ENCODE measurements at regions not wholly inside any gene's neighbourhood (a gene's known extent, or its start where the extent isn't known, plus 50 kb on each side); places are given as distances from the start of the nearest gene placed in this dataset.

DNA sequence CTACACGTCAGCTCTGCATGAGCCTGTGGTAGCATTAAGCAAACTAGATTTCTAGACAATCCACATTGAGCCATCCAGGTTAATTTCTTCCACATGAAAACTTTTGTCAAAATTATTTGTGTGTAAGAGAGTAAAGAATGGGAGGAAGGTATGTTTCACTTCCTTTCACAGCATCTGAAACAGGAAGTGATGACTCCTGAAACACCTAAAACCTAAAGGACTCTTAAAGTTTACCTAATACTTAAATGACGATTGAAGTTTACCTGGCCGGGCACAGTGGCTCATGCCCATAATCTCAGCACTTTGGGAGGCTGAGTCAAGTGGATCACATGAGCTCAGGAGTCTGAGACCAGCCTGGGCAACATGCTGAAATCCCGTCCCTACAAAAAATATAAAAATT lies 223.8 kb downstream of the CEMIP2 start:
- no peak overlapping the region for H3K4me3 ChIP-seq
- TF ChIP-seq EP300 (IDR thresholded peaks at IDR 0.05) (no peak), POLR2A (IDR thresholded peaks at IDR 0.05) (no peak), POLR2AphosphoS5 (IDR thresholded peaks at IDR 0.05) (no peak)
- TF ChIP-seq, protein P1, sequence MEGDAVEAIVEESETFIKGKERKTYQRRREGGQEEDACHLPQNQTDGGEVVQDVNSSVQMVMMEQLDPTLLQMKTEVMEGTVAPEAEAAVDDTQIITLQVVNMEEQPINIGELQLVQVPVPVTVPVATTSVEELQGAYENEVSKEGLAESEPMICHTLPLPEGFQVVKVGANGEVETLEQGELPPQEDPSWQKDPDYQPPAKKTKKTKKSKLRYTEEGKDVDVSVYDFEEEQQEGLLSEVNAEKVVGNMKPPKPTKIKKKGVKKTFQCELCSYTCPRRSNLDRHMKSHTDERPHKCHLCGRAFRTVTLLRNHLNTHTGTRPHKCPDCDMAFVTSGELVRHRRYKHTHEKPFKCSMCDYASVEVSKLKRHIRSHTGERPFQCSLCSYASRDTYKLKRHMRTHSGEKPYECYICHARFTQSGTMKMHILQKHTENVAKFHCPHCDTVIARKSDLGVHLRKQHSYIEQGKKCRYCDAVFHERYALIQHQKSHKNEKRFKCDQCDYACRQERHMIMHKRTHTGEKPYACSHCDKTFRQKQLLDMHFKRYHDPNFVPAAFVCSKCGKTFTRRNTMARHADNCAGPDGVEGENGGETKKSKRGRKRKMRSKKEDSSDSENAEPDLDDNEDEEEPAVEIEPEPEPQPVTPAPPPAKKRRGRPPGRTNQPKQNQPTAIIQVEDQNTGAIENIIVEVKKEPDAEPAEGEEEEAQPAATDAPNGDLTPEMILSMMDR (IDR thresholded peaks at IDR 0.05) = no peak
- 87% methylated on average over 4 of the region's 4 CpGs for WGBS
- H3K27me3 ChIP-seq = no peaks in the 10 kb centered on the region
- no peak overlapping the region for H3K27ac ChIP-seq
- H3K36me3 ChIP-seq = no peaks in the 10 kb centered on the region
- DNase-seq (ENCODE audit: low spot score in 2 of 2) = no peak
- H3K4me1 ChIP-seq = no peaks in the 10 kb centered on the region
- H3K9me3 ChIP-seq = no peaks in the 10 kb centered on the region

DNA sequence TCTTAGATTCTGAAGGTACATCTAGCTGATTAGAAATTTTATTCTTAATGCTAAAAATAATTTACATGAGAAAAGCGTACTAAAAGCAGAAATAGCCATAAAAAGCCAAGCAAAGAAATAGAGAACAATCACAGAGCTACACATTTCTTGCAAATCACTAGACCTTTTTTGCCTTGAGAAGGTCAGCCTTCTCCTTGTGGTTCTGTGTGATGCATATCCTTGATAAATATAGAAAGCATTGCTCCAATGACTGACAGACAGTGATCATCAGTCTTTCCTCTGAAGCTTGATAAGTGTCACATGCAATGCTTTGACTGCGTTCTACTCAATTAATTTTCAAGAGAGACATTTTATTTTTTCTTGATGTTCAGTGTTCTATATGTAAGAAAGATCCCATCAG lies 226.9 kb downstream of the CEMIP2 start:
- no peaks in the 10 kb centered on the region for H3K9me3 ChIP-seq
- H3K27me3 ChIP-seq = no peaks in the 10 kb centered on the region
- no peak overlapping the region for H3K27ac ChIP-seq
- no peaks in the 10 kb centered on the region for H3K4me1 ChIP-seq
- no peak for DNase-seq (ENCODE audit: low spot score in 2 of 2)
- TF ChIP-seq POLR2AphosphoS5 (IDR thresholded peaks at IDR 0.05) (no peak), POLR2A (IDR thresholded peaks at IDR 0.05) (no peak), EP300 (IDR thresholded peaks at IDR 0.05) (no peak)
- TF ChIP-seq, protein P1 (IDR thresholded peaks at IDR 0.05) = no peak
- no peak overlapping the region for H3K4me3 ChIP-seq
- WGBS = 80% methylated on average over 2 of the region's 2 CpGs
- no peaks in the 10 kb centered on the region for H3K36me3 ChIP-seq

DNA sequence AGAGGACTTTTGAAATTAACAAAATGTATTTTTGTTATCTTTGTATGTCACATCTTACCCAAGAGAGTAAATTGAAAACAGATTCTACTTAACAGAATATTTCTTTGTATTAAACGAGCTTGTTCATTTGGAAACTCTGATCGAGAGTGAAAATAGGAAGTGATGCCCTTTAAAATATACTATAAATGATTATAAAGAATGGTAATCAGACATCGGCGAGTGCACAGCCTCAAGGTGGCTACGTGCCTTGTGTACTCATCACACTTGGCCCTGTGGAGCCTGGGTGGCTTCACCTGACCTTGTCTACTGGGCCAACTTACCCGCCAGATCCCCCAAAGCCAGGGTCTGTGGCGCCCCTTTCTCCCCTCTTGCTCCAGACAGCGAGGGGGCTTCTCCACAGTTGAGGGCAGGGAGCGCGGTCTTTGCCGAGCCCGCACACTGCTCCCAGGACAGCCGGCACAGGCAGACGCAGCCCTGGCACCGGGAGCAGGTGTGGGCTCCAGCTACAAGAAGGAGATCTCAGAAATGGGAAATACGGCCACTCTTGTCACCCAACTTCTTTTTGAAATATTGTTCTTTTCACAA lies 243.2 kb downstream of the CEMIP2 start:
- 90% methylated on average over 16 of the region's 16 CpGs for WGBS
- no peaks in the 10 kb centered on the region for H3K4me1 ChIP-seq
- DNase-seq (ENCODE audit: low spot score in 2 of 2) = no peak

DNA sequence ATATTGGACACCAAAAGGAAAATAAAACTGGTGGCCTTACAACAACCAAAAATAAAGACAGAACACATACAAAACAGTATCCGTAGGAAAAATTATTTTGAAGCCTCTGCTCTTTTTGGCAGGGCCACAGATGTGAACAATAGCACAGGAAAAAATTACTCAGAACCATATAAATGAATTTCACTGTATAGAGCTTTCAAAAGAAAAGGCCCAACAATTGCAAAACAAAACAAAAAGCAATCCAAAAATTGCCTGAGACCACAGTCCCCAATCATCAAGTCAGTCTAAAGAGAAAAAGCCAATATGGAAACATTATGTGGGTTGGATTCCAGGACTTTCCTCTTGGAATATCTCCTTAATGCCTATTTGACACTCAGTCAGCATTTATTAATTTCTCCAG lies 243.8 kb downstream of the CEMIP2 start:
- 56% methylated on average over 1 of the region's 1 CpG for WGBS
- TF ChIP-seq POLR2AphosphoS5 (IDR thresholded peaks at IDR 0.05) (no peak), POLR2A (IDR thresholded peaks at IDR 0.05) (no peak), EP300 (IDR thresholded peaks at IDR 0.05) (no peak)
- TF ChIP-seq, protein P1 (IDR thresholded peaks at IDR 0.05) = no peak
- H3K9me3 ChIP-seq = no peaks in the 10 kb centered on the region
- H3K27me3 ChIP-seq = no peaks in the 10 kb centered on the region
- DNase-seq (ENCODE audit: low spot score in 2 of 2) = no peak
- no peaks in the 10 kb centered on the region for H3K4me1 ChIP-seq
- no peaks in the 10 kb centered on the region for H3K36me3 ChIP-seq
- no peak overlapping the region for H3K27ac ChIP-seq
- H3K4me3 ChIP-seq = no peak overlapping the region

More for the DNA sequence above, 243.2 kb downstream of the CEMIP2 start:
- TF ChIP-seq POLR2AphosphoS5 (IDR thresholded peaks at IDR 0.05) (no peak), EP300 (IDR thresholded peaks at IDR 0.05) (no peak), POLR2A (IDR thresholded peaks at IDR 0.05) (no peak)
- TF ChIP-seq, protein P1 (IDR thresholded peaks at IDR 0.05) = no peak
- Histone ChIP-seq H3K9me3 (no peaks in the 10 kb centered on the region), H3K4me3 (no peak overlapping the region), H3K36me3 (no peaks in the 10 kb centered on the region), H3K27me3 (no peaks in the 10 kb centered on the region), H3K27ac (no peak overlapping the region)

DNA sequence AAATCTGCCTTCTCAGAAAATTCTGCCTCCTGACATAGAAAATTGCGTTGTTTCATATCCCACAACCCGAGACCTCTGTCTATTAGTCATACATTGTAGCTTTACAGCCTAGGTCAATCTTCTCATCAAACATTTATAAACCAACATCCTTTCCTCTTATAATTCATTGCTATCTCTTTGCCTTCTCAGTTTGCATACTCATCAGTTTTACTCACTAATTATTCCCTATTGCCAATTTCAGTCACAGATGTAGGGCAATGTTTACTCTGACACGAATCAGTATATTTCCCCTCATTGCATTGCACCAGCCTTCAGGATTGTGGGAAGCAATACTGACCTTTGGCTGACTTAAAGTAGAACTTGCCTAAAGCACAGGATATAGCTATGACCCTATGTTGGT lies 247.2 kb downstream of the CEMIP2 start:
- H3K4me1 ChIP-seq = peaks cover 12% of the 10 kb centered on the region
- no peaks in the 10 kb centered on the region for H3K36me3 ChIP-seq
- H3K4me3 ChIP-seq = no peak overlapping the region
- WGBS = 68% methylated on average over 3 of the region's 3 CpGs
- DNase-seq (ENCODE audit: low spot score in 2 of 2) = no peak
- H3K27me3 ChIP-seq = no peaks in the 10 kb centered on the region
- TF ChIP-seq, protein P1 (IDR thresholded peaks at IDR 0.05) = no peak
- TF ChIP-seq POLR2AphosphoS5 (IDR thresholded peaks at IDR 0.05) (no peak), POLR2A (IDR thresholded peaks at IDR 0.05) (no peak), EP300 (IDR thresholded peaks at IDR 0.05) (no peak)
- no peak overlapping the region for H3K27ac ChIP-seq
- no peaks in the 10 kb centered on the region for H3K9me3 ChIP-seq

Measured in suprapubic skin (tissue), 4 donors.